ENCODE measurements at regions not wholly inside any gene's neighbourhood (a gene's known extent, or its start where the extent isn't known, plus 50 kb on each side); places are given as distances from the start of the nearest gene placed in this dataset.
"Not testable (repeated sequence)": the region's sequence is repeated elsewhere in the genome, so short reads cannot be mapped to it uniquely, and the experiment has no call there.

DNA sequence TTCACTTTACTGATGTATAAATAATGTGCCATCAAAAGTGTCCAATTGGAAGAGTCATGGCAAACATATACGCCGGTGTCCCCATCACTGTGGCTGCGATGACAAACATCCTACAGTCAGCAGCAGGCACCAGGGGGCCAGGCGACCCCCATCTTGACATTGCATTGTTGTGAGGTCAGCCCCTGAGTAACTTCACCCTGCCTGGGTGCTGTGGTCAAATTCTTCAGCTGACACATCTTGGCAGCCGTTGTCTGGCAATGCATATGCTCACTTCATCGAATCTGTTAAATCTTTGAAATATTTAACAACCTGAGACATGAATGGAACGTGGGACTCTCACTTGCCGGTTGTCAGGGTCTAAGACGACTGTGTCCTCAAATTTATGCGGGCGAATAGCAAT lies 430.9 kb downstream of the BRD1 start:
- no peaks in the 10 kb centered on the region for H3K9me3 ChIP-seq (ENCODE audit: insufficient read depth, low read depth, low read length)
- no peaks in the 10 kb centered on the region for H3K36me3 ChIP-seq (ENCODE audit: insufficient read depth, low read depth, low read length)
- H3K27me3 ChIP-seq (ENCODE audit: insufficient read depth, low read length) = no peaks in the 10 kb centered on the region
- H3K4me3 ChIP-seq (ENCODE audit: low read length) = no peak overlapping the region
- no peak overlapping the region for H3K9ac ChIP-seq (ENCODE audit: low read depth, low read length)
- no peaks in the 10 kb centered on the region for H3K4me1 ChIP-seq (ENCODE audit: insufficient read depth, low read length)
- no peak overlapping the region for H3K27ac ChIP-seq (ENCODE audit: low read length)

DNA sequence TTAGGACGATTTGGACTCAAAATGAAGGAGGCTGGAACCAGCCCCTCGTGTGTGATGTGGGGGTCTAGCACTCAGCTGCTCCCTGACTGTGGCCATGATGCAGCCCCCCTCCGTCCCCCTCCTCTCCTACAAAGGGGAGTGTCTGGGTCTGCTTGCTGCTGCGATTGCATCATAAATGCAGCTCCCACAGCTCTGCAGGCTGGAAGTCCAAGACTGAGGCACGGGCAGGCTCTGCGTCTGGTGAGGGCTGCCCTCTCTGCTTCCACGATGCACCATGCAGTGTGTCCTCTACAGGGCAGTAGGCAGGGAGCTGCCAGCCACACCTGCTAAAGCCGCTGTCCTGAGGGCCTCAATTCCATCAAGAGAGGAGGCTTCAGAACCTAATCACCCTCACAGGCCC lies 432.1 kb downstream of the BRD1 start:
- no peak overlapping the region for H3K9ac ChIP-seq (ENCODE audit: low read depth, low read length)
- H3K9me3 ChIP-seq (ENCODE audit: insufficient read depth, low read depth, low read length) = no peaks in the 10 kb centered on the region
- no peaks in the 10 kb centered on the region for H3K27me3 ChIP-seq (ENCODE audit: insufficient read depth, low read length)
- H3K36me3 ChIP-seq (ENCODE audit: insufficient read depth, low read depth, low read length) = no peaks in the 10 kb centered on the region
- no peak overlapping the region for H3K27ac ChIP-seq (ENCODE audit: low read length)
- no peaks in the 10 kb centered on the region for H3K4me1 ChIP-seq (ENCODE audit: insufficient read depth, low read length)
- no peak overlapping the region for H3K4me3 ChIP-seq (ENCODE audit: low read length)

- not testable (repeated sequence) for H3K4me1 ChIP-seq (ENCODE audit: insufficient read depth, low read length); H3K9ac ChIP-seq (ENCODE audit: low read depth, low read length); H3K4me3 ChIP-seq (ENCODE audit: low read length); H3K27ac ChIP-seq (ENCODE audit: low read length); H3K9me3 ChIP-seq (ENCODE audit: insufficient read depth, low read depth, low read length); H3K27me3 ChIP-seq (ENCODE audit: insufficient read depth, low read length); H3K36me3 ChIP-seq (ENCODE audit: insufficient read depth, low read depth, low read length)
Observed at GRCh38 chr22:49395062-49395461, 432.6 kb downstream of the BRD1 start.

GRCh38 chr22:49394116-49394785 lies 433.4 kb downstream of the BRD1 start:
- Histone ChIP-seq H3K9ac (ENCODE audit: low read depth, low read length) (no peak overlapping the region), H3K9me3 (ENCODE audit: insufficient read depth, low read depth, low read length) (no peaks in the 10 kb centered on the region), H3K4me1 (ENCODE audit: insufficient read depth, low read length) (no peaks in the 10 kb centered on the region), H3K4me3 (ENCODE audit: low read length) (no peak overlapping the region), H3K36me3 (ENCODE audit: insufficient read depth, low read depth, low read length) (no peaks in the 10 kb centered on the region), H3K27ac (ENCODE audit: low read length) (no peak overlapping the region), H3K27me3 (ENCODE audit: insufficient read depth, low read length) (no peaks in the 10 kb centered on the region)

DNA sequence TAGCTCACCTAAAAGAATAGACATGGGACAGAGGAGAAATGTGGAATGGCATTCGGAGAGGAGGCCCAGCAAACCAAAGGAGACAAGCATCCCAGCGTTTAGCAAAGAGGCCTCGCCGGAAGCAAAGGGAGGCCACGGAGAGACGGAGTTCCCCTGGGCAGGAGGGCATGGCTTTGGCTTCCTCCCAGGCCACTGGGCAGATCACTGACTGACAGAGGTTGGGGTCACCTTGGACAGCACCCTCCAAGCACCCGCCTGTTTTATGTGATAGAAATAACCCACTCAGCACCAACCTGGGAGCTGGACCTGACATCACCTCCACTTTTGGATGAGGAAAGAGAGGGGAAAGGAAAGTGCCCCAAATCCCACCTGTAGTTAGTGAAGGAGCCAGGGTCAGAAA lies 434.1 kb downstream of the BRD1 start:
- Histone ChIP-seq H3K36me3 (ENCODE audit: insufficient read depth, low read depth, low read length) (no peaks in the 10 kb centered on the region), H3K9ac (ENCODE audit: low read depth, low read length) (no peak overlapping the region), H3K9me3 (ENCODE audit: insufficient read depth, low read depth, low read length) (no peaks in the 10 kb centered on the region), H3K4me3 (ENCODE audit: low read length) (no peak overlapping the region), H3K27ac (ENCODE audit: low read length) (no peak overlapping the region), H3K4me1 (ENCODE audit: insufficient read depth, low read length) (no peaks in the 10 kb centered on the region), H3K27me3 (ENCODE audit: insufficient read depth, low read length) (no peaks in the 10 kb centered on the region)

- H3K9ac ChIP-seq (ENCODE audit: low read depth, low read length) = no peak overlapping the region
- no peaks in the 10 kb centered on the region for H3K4me1 ChIP-seq (ENCODE audit: insufficient read depth, low read length)
- no peak overlapping the region for H3K4me3 ChIP-seq (ENCODE audit: low read length)
- H3K36me3 ChIP-seq (ENCODE audit: insufficient read depth, low read depth, low read length) = no peaks in the 10 kb centered on the region
- H3K27ac ChIP-seq (ENCODE audit: low read length) = no peak overlapping the region
- no peaks in the 10 kb centered on the region for H3K27me3 ChIP-seq (ENCODE audit: insufficient read depth, low read length)
- H3K9me3 ChIP-seq (ENCODE audit: insufficient read depth, low read depth, low read length) = no peaks in the 10 kb centered on the region
Observed at GRCh38 chr22:49392841-49393510, 434.7 kb downstream of the BRD1 start.

- no peaks in the 10 kb centered on the region for H3K9me3 ChIP-seq (ENCODE audit: insufficient read depth, low read depth, low read length)
- H3K4me1 ChIP-seq (ENCODE audit: insufficient read depth, low read length) = no peaks in the 10 kb centered on the region
- no peaks in the 10 kb centered on the region for H3K36me3 ChIP-seq (ENCODE audit: insufficient read depth, low read depth, low read length)
- H3K27me3 ChIP-seq (ENCODE audit: insufficient read depth, low read length) = no peaks in the 10 kb centered on the region
- no peak overlapping the region for H3K4me3 ChIP-seq (ENCODE audit: low read length)
- H3K9ac ChIP-seq (ENCODE audit: low read depth, low read length) = no peak overlapping the region
- H3K27ac ChIP-seq (ENCODE audit: low read length) = no peak overlapping the region
Observed at GRCh38 chr22:49392247-49392646, 435.4 kb downstream of the BRD1 start.

DNA sequence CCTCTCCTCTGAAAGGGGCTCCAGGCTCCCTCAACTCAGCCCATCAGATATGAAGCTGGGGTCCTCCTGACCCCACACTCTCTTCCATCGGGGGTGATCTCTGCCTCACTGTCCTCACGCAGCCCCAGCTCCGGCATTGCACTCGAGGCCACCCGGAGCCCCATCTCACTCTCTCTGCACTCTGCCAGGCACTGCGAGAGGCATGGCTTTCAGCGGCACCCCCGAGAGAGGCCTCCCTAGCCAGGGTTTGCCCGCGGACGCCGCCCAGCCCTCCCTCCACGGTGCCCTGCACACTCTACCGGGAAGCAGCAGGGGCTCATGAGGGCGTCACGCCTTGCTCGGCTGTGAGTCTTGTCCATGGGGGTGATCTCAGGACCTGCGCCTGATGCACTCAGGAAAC lies 436.2 kb downstream of the BRD1 start:
- H3K4me1 ChIP-seq (ENCODE audit: insufficient read depth, low read length) = no peaks in the 10 kb centered on the region
- H3K9me3 ChIP-seq (ENCODE audit: insufficient read depth, low read depth, low read length) = no peaks in the 10 kb centered on the region
- no peak overlapping the region for H3K9ac ChIP-seq (ENCODE audit: low read depth, low read length)
- H3K27me3 ChIP-seq (ENCODE audit: insufficient read depth, low read length) = no peaks in the 10 kb centered on the region
- no peak overlapping the region for H3K4me3 ChIP-seq (ENCODE audit: low read length)
- H3K36me3 ChIP-seq (ENCODE audit: insufficient read depth, low read depth, low read length) = no peaks in the 10 kb centered on the region
- H3K27ac ChIP-seq (ENCODE audit: low read length) = no peak overlapping the region

DNA sequence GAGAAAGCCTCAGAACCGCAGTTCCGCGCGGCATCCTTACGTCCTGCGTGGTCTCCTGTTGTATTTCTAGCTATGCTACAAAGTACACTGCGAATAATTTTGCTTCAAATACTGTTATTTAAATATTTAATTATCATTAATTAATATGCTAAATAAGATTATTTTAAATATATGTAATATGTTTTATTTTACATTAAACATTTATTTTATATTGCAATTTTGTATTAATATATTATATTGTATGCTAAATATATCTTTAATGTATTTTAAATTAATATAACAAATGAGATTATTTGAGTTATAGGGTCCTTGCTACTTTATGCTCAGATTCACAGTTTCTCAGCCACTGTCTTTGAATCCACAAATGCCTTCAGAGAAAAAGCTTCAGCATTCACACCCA lies 436.7 kb downstream of the BRD1 start:
- Histone ChIP-seq H3K27me3 (ENCODE audit: insufficient read depth, low read length) (no peaks in the 10 kb centered on the region), H3K9ac (ENCODE audit: low read depth, low read length) (no peak overlapping the region), H3K4me1 (ENCODE audit: insufficient read depth, low read length) (no peaks in the 10 kb centered on the region), H3K36me3 (ENCODE audit: insufficient read depth, low read depth, low read length) (no peaks in the 10 kb centered on the region), H3K27ac (ENCODE audit: low read length) (no peak overlapping the region), H3K4me3 (ENCODE audit: low read length) (no peak overlapping the region), H3K9me3 (ENCODE audit: insufficient read depth, low read depth, low read length) (no peaks in the 10 kb centered on the region)

DNA sequence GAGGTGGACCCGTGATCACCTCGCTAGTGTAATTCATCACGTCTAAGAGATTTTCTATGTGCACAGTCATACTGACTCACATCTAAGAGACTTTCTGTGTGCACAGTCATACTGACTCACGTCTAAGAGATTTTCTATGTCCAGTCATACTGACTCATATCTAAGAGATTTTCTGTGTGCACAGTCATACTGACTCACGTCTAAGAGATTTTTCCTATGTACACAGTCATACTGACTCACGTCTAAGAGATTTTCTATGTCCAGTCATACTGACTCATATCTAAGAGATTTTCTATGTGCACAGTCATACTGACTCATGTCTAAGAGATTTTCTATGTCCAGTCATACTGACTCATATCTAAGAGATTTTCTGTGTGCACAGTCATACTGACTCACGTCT lies 443.8 kb downstream of the BRD1 start:
- not testable (repeated sequence) for H3K9ac ChIP-seq (ENCODE audit: low read depth, low read length); H3K36me3 ChIP-seq (ENCODE audit: insufficient read depth, low read depth, low read length); H3K27ac ChIP-seq (ENCODE audit: low read length); H3K9me3 ChIP-seq (ENCODE audit: insufficient read depth, low read depth, low read length); H3K4me3 ChIP-seq (ENCODE audit: low read length); H3K4me1 ChIP-seq (ENCODE audit: insufficient read depth, low read length); H3K27me3 ChIP-seq (ENCODE audit: insufficient read depth, low read length)

GRCh38 chr22:49382451-49382735 lies 445.3 kb downstream of the BRD1 start:
- no peak overlapping the region for H3K9ac ChIP-seq (ENCODE audit: low read depth, low read length)
- no peaks in the 10 kb centered on the region for H3K4me1 ChIP-seq (ENCODE audit: insufficient read depth, low read length)
- no peaks in the 10 kb centered on the region for H3K9me3 ChIP-seq (ENCODE audit: insufficient read depth, low read depth, low read length)
- no peaks in the 10 kb centered on the region for H3K27me3 ChIP-seq (ENCODE audit: insufficient read depth, low read length)
- H3K36me3 ChIP-seq (ENCODE audit: insufficient read depth, low read depth, low read length) = no peaks in the 10 kb centered on the region
- H3K4me3 ChIP-seq (ENCODE audit: low read length) = no peak overlapping the region
- H3K27ac ChIP-seq (ENCODE audit: low read length) = no peak overlapping the region

DNA sequence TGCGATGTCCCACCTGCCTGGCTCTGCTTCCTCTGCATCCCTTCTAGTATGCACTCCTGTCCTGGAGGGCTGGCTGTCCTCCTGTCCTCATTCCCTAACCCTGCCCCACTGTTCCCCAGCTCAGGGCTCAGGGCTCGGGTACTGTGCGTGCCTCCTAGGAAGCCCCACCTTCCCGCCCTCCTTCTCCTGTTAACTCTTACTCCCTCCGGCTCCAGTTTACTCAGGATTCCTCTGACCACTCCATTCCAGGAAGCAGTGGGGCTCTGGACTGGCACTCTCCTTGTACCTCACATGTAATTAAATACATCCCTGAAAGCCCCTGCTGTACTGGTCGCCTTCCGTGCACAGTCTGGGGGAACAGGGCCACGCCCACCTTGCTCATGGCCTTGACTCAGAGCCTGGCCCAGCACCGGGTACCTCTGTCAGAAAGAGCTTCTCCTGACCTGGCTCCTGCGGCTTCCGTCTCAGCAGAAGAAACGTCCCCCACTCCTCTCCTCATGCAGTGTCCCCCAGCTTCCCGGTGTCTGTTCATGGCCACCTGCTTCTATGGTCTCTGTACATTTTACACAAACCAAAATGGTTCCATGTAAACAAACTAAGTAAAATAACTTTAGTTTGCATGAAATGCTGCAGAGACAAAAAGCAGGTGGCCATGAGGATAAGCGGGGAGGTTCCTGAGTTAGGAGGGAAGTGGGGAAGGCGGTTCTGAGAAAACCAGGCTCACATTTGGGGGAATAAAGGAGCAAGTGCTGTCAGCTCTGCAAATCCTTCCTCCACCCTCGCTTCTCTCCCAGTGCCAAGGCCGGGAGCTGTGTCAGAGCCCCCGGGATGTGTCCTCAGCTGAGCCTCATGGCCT lies 445.9 kb downstream of the BRD1 start:
- Histone ChIP-seq H3K4me3 (ENCODE audit: low read length) (no peak overlapping the region), H3K36me3 (ENCODE audit: insufficient read depth, low read depth, low read length) (no peaks in the 10 kb centered on the region), H3K27me3 (ENCODE audit: insufficient read depth, low read length) (no peaks in the 10 kb centered on the region), H3K9ac (ENCODE audit: low read depth, low read length) (no peak overlapping the region), H3K27ac (ENCODE audit: low read length) (no peak overlapping the region), H3K4me1 (ENCODE audit: insufficient read depth, low read length) (no peaks in the 10 kb centered on the region), H3K9me3 (ENCODE audit: insufficient read depth, low read depth, low read length) (no peaks in the 10 kb centered on the region)

All from iPS-20b (cell line).